T47D (cell line): ENCODE measurements at regions not wholly inside any gene's neighbourhood (a gene's known extent, or its start where the extent isn't known, plus 50 kb on each side); places are given as distances from the start of the nearest gene placed in this dataset.

ENCODE experiments used
- DNase-seq, 2 experiments: peaks; one replicate each; pipeline versions ENCODE4 v3.0.0 to v3.0.0-alpha.2; 2011 to 2012; ENCODE audit warnings: low read depth in 1 of 2, low spot score in 1 of 2
- JUND ChIP-seq: IDR thresholded peaks from 2 replicates; pipeline ENCODE4 v1.6.1; 2012; ENCODE audit warnings: low read depth
- in situ Hi-C: cut with HindIII; loops from 2 replicates; pipeline ENCODE4 v1.10.0; 2016; ENCODE audit warnings: low sequenced_read_pairs, low pct_unique_long_range_greater_than_20kb

GRCh38 chr2:19425419-19425818 lies 67.0 kb upstream of the OSR1 start:
- in situ Hi-C loops = no loop called here
- TF ChIP-seq JUND = no peak
- DNase-seq = no peak

GRCh38 chr2:19419211-19419880 lies 60.9 kb upstream of the OSR1 start:
- in situ Hi-C loops = no loop called here
- no peak for DNase-seq

GRCh38 chr2:19416784-19417684 lies 58.6 kb upstream of the OSR1 start:
- in situ Hi-C loops = no loop called here
- TF ChIP-seq JUND = no peak
- no peak for DNase-seq

More at GRCh38 chr2:19419211-19419880, 60.9 kb upstream of the OSR1 start:
- TF ChIP-seq JUND = no peak

GRCh38 chr2:19416083-19416482 lies 57.7 kb upstream of the OSR1 start:
- no peak for TF ChIP-seq JUND
- in situ Hi-C loops = no loop called here
- DNase-seq = no peak

- in situ Hi-C loops = no loop called here
- no peak for DNase-seq
- TF ChIP-seq JUND = no peak
Observed at GRCh38 chr2:19409046-19409445, 50.6 kb upstream of the OSR1 start.

GRCh38 chr2:19408592-19408991 lies 50.2 kb upstream of the OSR1 start:
- TF ChIP-seq JUND = no peak
- in situ Hi-C loops = no loop called here
- no peak for DNase-seq
